ENCODE measurements at regions not wholly inside any gene's neighbourhood (a gene's known extent, or its start where the extent isn't known, plus 50 kb on each side); places are given as distances from the start of the nearest gene placed in this dataset.

DNA sequence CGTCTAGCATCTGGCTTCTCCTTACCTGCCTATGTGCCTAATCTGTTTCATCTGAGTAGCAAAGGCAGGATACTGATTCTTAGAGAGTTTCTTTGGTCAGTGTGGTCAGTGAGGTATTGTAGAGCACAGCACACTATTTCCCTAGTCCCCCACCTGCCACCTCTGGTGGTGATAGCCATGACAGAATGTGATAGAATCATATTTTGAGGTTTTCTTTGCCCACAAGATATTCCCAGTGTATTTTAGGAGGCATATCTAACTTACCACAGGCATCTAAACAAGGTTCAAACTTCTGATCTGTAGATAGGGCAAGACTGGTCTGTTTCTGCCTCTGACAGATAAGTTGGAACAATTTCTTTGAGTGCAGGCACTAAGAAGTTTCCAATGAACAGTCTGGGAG lies 188.0 kb downstream of the SOX2 start:
- Histone ChIP-seq H3K27me3 (replicated peaks; ENCODE audit: control insufficient read depth, insufficient read depth, low read length) (no peaks in the 10 kb centered on the region), H3K4me3 (ENCODE audit: low read depth, low read length) (no peak overlapping the region), H3K36me3 (ENCODE audit: control insufficient read depth, insufficient read depth, low read length) (no peaks in the 10 kb centered on the region), H3K4me1 (no peaks in the 10 kb centered on the region), H3K9me3 (no peaks in the 10 kb centered on the region)
- H3K27me3 Mint-ChIP-seq (ENCODE audit: insufficient read depth, unreplicated experiment), result no peaks in the 10 kb centered on the region
- no peak overlapping the region for H3K4me3 Mint-ChIP-seq (ENCODE audit: unreplicated experiment)
- TF ChIP-seq, protein P1, sequence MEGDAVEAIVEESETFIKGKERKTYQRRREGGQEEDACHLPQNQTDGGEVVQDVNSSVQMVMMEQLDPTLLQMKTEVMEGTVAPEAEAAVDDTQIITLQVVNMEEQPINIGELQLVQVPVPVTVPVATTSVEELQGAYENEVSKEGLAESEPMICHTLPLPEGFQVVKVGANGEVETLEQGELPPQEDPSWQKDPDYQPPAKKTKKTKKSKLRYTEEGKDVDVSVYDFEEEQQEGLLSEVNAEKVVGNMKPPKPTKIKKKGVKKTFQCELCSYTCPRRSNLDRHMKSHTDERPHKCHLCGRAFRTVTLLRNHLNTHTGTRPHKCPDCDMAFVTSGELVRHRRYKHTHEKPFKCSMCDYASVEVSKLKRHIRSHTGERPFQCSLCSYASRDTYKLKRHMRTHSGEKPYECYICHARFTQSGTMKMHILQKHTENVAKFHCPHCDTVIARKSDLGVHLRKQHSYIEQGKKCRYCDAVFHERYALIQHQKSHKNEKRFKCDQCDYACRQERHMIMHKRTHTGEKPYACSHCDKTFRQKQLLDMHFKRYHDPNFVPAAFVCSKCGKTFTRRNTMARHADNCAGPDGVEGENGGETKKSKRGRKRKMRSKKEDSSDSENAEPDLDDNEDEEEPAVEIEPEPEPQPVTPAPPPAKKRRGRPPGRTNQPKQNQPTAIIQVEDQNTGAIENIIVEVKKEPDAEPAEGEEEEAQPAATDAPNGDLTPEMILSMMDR (IDR thresholded peaks at IDR 0.05; ENCODE audit: insufficient read depth in 1 of 2, low read depth in 1 of 2, low read length in 1 of 2, severe bottlenecking in 1 of 2, unreplicated experiment in 1 of 2), result no peak
- H3K4me1 Mint-ChIP-seq (ENCODE audit: low read depth, unreplicated experiment), result no peaks in the 10 kb centered on the region
- H3K27ac Mint-ChIP-seq (ENCODE audit: unreplicated experiment), result no peak overlapping the region
- BruUV-seq (replicated peaks), result no TSS peak
- intact Hi-C loops (cut with micrococcal nuclease; ENCODE audit: unreplicated experiment), result no loop called here
- ChIA-PET POLR2A (no interaction called here), CTCF (no interaction called here)
- no peaks in the 10 kb centered on the region for H3K36me3 Mint-ChIP-seq (ENCODE audit: insufficient read depth, unreplicated experiment)
- H3K9me3 Mint-ChIP-seq (ENCODE audit: unreplicated experiment), result no peaks in the 10 kb centered on the region
- DNase-seq, result no peak

DNA sequence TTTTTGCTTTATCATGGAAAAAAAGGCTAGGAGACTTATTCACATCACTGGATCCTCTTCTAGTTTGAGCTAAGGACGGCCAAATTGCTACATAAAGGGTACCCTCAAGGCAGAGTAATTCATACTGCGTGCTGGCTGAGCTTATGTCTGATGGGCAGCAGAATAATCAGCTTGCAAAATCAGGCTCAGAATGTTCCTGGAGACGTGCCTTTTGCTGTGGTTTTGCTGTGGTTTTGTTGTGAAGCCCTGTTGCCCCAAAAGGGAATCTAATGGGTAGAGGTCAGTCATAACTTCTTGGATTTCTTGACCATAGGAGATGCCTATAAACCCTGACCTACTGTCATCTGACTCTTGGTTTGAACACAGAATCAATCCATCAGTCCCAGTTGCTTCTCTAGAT lies 189.9 kb downstream of the SOX2 start:
- DNase-seq, result no peak
- no peaks in the 10 kb centered on the region for H3K27me3 ChIP-seq (replicated peaks; ENCODE audit: control insufficient read depth, insufficient read depth, low read length)
- Mint-ChIP-seq H3K36me3 (ENCODE audit: insufficient read depth, unreplicated experiment) (no peaks in the 10 kb centered on the region), H3K4me1 (ENCODE audit: low read depth, unreplicated experiment) (no peaks in the 10 kb centered on the region), H3K4me3 (ENCODE audit: unreplicated experiment) (no peak overlapping the region), H3K27ac (ENCODE audit: unreplicated experiment) (no peak overlapping the region), H3K27me3 (ENCODE audit: insufficient read depth, unreplicated experiment) (no peaks in the 10 kb centered on the region), H3K9me3 (ENCODE audit: unreplicated experiment) (no peaks in the 10 kb centered on the region)
- no TSS peak for BruUV-seq (replicated peaks)
- H3K36me3 ChIP-seq (ENCODE audit: control insufficient read depth, insufficient read depth, low read length), result no peaks in the 10 kb centered on the region
- H3K4me1 ChIP-seq, result no peaks in the 10 kb centered on the region; the same call in 1 of the 2 replicates
- H3K9me3 ChIP-seq, result no peaks in the 10 kb centered on the region
- H3K4me3 ChIP-seq (ENCODE audit: low read depth, low read length), result no peak overlapping the region
- CTCF ChIA-PET, result no interaction called here
- POLR2A ChIA-PET, result no interaction called here
- TF ChIP-seq, protein P1 (IDR thresholded peaks at IDR 0.05; ENCODE audit: insufficient read depth in 1 of 2, low read depth in 1 of 2, low read length in 1 of 2, severe bottlenecking in 1 of 2, unreplicated experiment in 1 of 2), result no peak
- intact Hi-C loops (cut with micrococcal nuclease; ENCODE audit: unreplicated experiment), result no loop called here

DNA sequence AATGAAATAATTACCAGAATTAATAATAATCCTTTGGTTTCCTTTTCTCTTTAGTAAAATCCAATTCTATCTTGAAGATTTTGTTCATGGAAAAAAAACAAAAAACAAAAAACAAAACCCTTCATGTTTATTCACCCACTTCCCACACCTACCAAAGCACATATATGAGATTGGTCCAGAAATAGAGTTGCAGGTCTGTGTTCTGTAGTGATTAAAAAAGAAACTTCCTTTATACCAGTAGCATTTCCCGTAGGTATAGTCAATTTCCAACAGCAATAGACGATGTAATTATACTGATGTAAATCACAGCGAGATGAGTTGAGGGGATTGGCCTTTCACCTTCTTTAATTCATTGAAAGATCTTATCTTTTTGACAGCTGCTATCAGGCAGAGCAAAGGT lies 194.6 kb downstream of the SOX2 start:
- no peaks in the 10 kb centered on the region for H3K36me3 Mint-ChIP-seq (ENCODE audit: insufficient read depth, unreplicated experiment)
- Histone ChIP-seq H3K4me1 (no peaks in the 10 kb centered on the region; the same call in 1 of the 2 replicates), H3K4me3 (ENCODE audit: low read depth, low read length) (no peak overlapping the region), H3K36me3 (ENCODE audit: control insufficient read depth, insufficient read depth, low read length) (no peaks in the 10 kb centered on the region), H3K9me3 (no peaks in the 10 kb centered on the region), H3K27me3 (replicated peaks; ENCODE audit: control insufficient read depth, insufficient read depth, low read length) (no peaks in the 10 kb centered on the region)
- BruUV-seq (replicated peaks), result no TSS peak
- ChIA-PET CTCF (no interaction called here), POLR2A (no interaction called here)
- no peak overlapping the region for H3K27ac Mint-ChIP-seq (ENCODE audit: unreplicated experiment)
- H3K9me3 Mint-ChIP-seq (ENCODE audit: unreplicated experiment), result no peaks in the 10 kb centered on the region
- intact Hi-C loops (cut with micrococcal nuclease; ENCODE audit: unreplicated experiment), result no loop called here
- no peak for DNase-seq
- no peak overlapping the region for H3K4me3 Mint-ChIP-seq (ENCODE audit: unreplicated experiment)
- TF ChIP-seq, protein P1 (IDR thresholded peaks at IDR 0.05; ENCODE audit: insufficient read depth in 1 of 2, low read depth in 1 of 2, low read length in 1 of 2, severe bottlenecking in 1 of 2, unreplicated experiment in 1 of 2), result no peak
- H3K27me3 Mint-ChIP-seq (ENCODE audit: insufficient read depth, unreplicated experiment), result no peaks in the 10 kb centered on the region
- no peaks in the 10 kb centered on the region for H3K4me1 Mint-ChIP-seq (ENCODE audit: low read depth, unreplicated experiment)
